Mesothelial cell of epicardium (in vitro differentiated cells): ENCODE measurements at regions not wholly inside any gene's neighbourhood (a gene's known extent, or its start where the extent isn't known, plus 50 kb on each side); places are given as distances from the start of the nearest gene placed in this dataset.

Experiments
- DNase-seq, 2 experiments: peaks; one replicate each; pipeline ENCODE4 v3.0.0; 2021; ENCODE audit warnings: low spot score in 2 of 2; ENCODE audit not compliant: unreplicated experiment in 2 of 2
- H3K27ac Mint-ChIP-seq: 2 replicates; pipeline ENCODE4 v1.8.0; 2021; ENCODE audit warnings: mixed read lengths
- H3K27me3 Mint-ChIP-seq: 2 replicates; pipeline ENCODE4 v1.8.0; 2021; ENCODE audit warnings: low read depth, mixed read lengths
- H3K36me3 Mint-ChIP-seq: 2 replicates; pipeline ENCODE4 v1.8.0; 2021; ENCODE audit warnings: mixed read lengths
- H3K4me1 Mint-ChIP-seq: 2 replicates; pipeline ENCODE4 v1.8.0; 2021; ENCODE audit warnings: mixed read lengths
- H3K4me3 Mint-ChIP-seq: 2 replicates; pipeline ENCODE4 v1.8.0; 2021; ENCODE audit warnings: mild to moderate bottlenecking, moderate library complexity, mixed read lengths
- H3K9me3 Mint-ChIP-seq: 2 replicates; pipeline ENCODE4 v1.8.0; 2021; ENCODE audit warnings: mixed read lengths
- CTCF ChIP-seq: fragments of 200-600 bp; sonication (generic); IDR thresholded peaks from one replicate; pipeline ENCODE4 v1.5.0; 2021; ENCODE audit warnings: antibody characterized with exemption; ENCODE audit not compliant: unreplicated experiment

GRCh38 chr9:78669591-78669990 lies 372.7 kb downstream of the PSAT1 start:
- Mint-ChIP-seq H3K4me1 (peaks cover 36% of the 10 kb centered on the region), H3K9me3 (no peaks in the 10 kb centered on the region), H3K27me3 (peaks cover 3% of the 10 kb centered on the region), H3K27ac (no peak overlapping the region), H3K4me3 (no peak overlapping the region), H3K36me3 (no peaks in the 10 kb centered on the region)
- TF ChIP-seq CTCF, result no peak
- DNase-seq, result no peak

DNA sequence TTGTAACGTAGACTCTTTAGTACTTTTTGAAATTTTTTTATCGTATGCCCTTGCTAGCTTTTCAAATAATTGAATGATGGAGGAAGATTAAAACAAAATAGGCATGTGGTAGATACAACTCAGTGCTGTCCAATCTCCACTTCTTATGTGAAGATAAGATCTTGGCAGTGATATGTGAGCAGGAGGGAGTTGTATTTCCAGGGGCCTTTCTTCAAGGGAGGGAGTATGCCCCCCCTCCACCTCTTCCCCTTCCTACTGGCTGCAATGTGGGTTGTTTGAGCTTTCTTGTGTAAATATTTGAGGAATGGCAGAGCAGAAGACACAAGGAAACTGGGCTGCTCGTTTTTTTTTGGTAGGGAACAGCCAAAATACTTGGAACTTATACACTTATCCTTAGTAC lies 374.9 kb downstream of the PSAT1 start:
- H3K4me3 Mint-ChIP-seq, result no peak overlapping the region
- H3K9me3 Mint-ChIP-seq, result no peaks in the 10 kb centered on the region
- peaks cover 33% of the 10 kb centered on the region for H3K4me1 Mint-ChIP-seq
- DNase-seq, result no peak
- peak overlapping the region; percentile 44 for H3K27ac Mint-ChIP-seq
- H3K27me3 Mint-ChIP-seq, result no peaks in the 10 kb centered on the region
- no peak for TF ChIP-seq CTCF
- no peaks in the 10 kb centered on the region for H3K36me3 Mint-ChIP-seq

DNA sequence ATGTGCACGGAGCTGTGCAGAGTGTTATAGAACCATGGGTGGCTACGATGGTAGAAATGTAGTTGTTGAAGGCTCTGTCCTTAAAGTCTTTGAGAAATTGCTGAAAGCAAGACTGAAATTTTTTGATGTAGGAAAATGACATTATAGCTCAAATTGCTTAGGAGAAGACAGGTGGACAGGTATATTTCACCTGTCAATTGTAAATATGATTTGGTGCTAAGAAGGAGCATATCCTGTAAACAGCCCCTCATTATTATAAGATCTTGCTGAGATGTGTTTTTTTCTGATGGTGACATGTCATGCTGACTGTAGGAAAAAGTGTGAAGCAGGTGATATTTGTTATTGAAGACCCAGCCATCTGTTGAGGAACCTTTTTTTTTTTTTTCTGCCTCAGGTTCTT lies 377.9 kb downstream of the PSAT1 start:
- no peak for DNase-seq
- Mint-ChIP-seq H3K27me3 (peaks cover 7% of the 10 kb centered on the region), H3K27ac (no peak overlapping the region), H3K9me3 (no peaks in the 10 kb centered on the region), H3K36me3 (no peaks in the 10 kb centered on the region), H3K4me3 (no peak overlapping the region), H3K4me1 (peaks cover 16% of the 10 kb centered on the region)
- no peak for TF ChIP-seq CTCF

- peaks cover 12% of the 10 kb centered on the region for H3K27me3 Mint-ChIP-seq
- no peak for DNase-seq
- no peak overlapping the region for H3K27ac Mint-ChIP-seq
- TF ChIP-seq CTCF, result no peak
- H3K4me3 Mint-ChIP-seq, result no peak overlapping the region
- no peaks in the 10 kb centered on the region for H3K9me3 Mint-ChIP-seq
- peaks cover 14% of the 10 kb centered on the region for H3K4me1 Mint-ChIP-seq
- no peaks in the 10 kb centered on the region for H3K36me3 Mint-ChIP-seq
Observed at GRCh38 chr9:78676009-78676408, 379.1 kb downstream of the PSAT1 start.

DNA sequence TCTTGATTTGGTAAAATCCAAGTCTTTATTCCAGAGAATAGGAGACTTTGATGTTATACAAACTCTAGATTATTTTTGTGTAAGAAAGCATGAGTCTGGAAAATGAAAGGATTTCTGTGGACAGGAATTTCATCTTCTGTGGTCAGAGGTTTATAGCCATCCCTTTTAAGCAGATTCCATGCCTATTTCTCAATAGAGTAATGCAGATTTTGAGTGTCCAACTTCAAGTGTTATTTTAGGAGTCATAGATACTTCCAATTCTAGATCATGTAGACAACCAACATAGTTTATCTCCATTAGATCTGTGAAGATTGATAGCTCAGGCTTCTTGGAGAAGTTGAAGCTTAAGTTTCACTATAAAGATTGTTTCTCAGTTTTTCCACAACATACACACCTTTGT lies 379.7 kb downstream of the PSAT1 start:
- Mint-ChIP-seq H3K4me3 (no peak overlapping the region), H3K4me1 (peaks cover 8% of the 10 kb centered on the region), H3K27me3 (peaks cover 12% of the 10 kb centered on the region), H3K9me3 (no peaks in the 10 kb centered on the region), H3K27ac (no peak overlapping the region), H3K36me3 (no peaks in the 10 kb centered on the region)
- no peak for DNase-seq
- TF ChIP-seq CTCF, result no peak

- DNase-seq, result no peak
- no peak overlapping the region for H3K27ac Mint-ChIP-seq
- no peaks in the 10 kb centered on the region for H3K36me3 Mint-ChIP-seq
- peaks cover 15% of the 10 kb centered on the region for H3K27me3 Mint-ChIP-seq
- TF ChIP-seq CTCF, result no peak
- H3K9me3 Mint-ChIP-seq, result no peaks in the 10 kb centered on the region
- H3K4me3 Mint-ChIP-seq, result no peak overlapping the region
- peaks cover 1% of the 10 kb centered on the region for H3K4me1 Mint-ChIP-seq
Observed at GRCh38 chr9:78677326-78677725, 380.4 kb downstream of the PSAT1 start.
